ENCODE measurements at regions not wholly inside any gene's neighbourhood (a gene's known extent, or its start where the extent isn't known, plus 50 kb on each side); places are given as distances from the start of the nearest gene placed in this dataset.

DNA sequence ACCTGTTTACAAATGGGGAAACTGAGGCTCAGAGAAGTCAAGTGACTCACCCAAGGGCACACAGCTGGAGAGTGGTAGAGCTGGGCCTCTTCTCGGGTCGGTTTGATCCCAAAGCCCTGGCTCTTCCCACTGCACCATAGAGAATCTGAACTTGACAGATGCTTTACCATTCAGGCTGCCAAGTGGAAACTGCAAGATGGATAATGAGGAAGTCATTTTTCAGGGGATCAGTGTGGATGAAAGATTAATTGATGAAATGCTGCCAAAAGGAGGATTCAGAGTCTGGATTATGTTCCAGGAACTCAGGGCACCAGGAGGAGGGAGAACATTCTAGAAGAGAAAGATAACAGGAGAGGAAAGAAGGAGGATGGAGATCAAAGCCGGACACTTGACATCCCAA lies 185.9 kb upstream of the ZBED5 start:
- no peaks in the 10 kb centered on the region for H3K9me3 Mint-ChIP-seq
- Histone ChIP-seq H3K27ac (no peak overlapping the region), H3K4me1 (peaks cover 17% of the 10 kb centered on the region), H3F3A (ENCODE audit: low read depth) (no peaks in the 10 kb centered on the region), H3K9me3 (ENCODE audit: low read depth) (no peaks in the 10 kb centered on the region), H3K4me2 (no peak overlapping the region), H3K79me2 (ENCODE audit: low read depth) (no peaks in the 10 kb centered on the region), H3K4me3 (no peak overlapping the region), H3K9ac (no peak overlapping the region), H3K27me3 (no peaks in the 10 kb centered on the region), H2AFZ (replicated peaks) (no peak overlapping the region), H4K20me1 (ENCODE audit: low read depth) (no peaks in the 10 kb centered on the region), H3K36me3 (no peaks in the 10 kb centered on the region)
- no peak overlapping the region for H3K27ac Mint-ChIP-seq
- no peaks in the 10 kb centered on the region for H3K36me3 Mint-ChIP-seq
- no peak for DNase-seq (ENCODE audit: low spot score)
- peaks cover 17% of the 10 kb centered on the region for H3K4me1 Mint-ChIP-seq
- TF ChIP-seq, protein P1, sequence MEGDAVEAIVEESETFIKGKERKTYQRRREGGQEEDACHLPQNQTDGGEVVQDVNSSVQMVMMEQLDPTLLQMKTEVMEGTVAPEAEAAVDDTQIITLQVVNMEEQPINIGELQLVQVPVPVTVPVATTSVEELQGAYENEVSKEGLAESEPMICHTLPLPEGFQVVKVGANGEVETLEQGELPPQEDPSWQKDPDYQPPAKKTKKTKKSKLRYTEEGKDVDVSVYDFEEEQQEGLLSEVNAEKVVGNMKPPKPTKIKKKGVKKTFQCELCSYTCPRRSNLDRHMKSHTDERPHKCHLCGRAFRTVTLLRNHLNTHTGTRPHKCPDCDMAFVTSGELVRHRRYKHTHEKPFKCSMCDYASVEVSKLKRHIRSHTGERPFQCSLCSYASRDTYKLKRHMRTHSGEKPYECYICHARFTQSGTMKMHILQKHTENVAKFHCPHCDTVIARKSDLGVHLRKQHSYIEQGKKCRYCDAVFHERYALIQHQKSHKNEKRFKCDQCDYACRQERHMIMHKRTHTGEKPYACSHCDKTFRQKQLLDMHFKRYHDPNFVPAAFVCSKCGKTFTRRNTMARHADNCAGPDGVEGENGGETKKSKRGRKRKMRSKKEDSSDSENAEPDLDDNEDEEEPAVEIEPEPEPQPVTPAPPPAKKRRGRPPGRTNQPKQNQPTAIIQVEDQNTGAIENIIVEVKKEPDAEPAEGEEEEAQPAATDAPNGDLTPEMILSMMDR (IDR thresholded peaks at IDR 0.05), result no peak
- TF ChIP-seq EZH2 (IDR thresholded peaks at IDR 0.05) (no peak), EZH2phosphoT487 (IDR thresholded peaks at IDR 0.05) (no peak)
- H3K27me3 Mint-ChIP-seq (ENCODE audit: insufficient read depth, low read depth), result no peaks in the 10 kb centered on the region
- peak overlapping the region; percentile 57 for H3K4me3 Mint-ChIP-seq

DNA sequence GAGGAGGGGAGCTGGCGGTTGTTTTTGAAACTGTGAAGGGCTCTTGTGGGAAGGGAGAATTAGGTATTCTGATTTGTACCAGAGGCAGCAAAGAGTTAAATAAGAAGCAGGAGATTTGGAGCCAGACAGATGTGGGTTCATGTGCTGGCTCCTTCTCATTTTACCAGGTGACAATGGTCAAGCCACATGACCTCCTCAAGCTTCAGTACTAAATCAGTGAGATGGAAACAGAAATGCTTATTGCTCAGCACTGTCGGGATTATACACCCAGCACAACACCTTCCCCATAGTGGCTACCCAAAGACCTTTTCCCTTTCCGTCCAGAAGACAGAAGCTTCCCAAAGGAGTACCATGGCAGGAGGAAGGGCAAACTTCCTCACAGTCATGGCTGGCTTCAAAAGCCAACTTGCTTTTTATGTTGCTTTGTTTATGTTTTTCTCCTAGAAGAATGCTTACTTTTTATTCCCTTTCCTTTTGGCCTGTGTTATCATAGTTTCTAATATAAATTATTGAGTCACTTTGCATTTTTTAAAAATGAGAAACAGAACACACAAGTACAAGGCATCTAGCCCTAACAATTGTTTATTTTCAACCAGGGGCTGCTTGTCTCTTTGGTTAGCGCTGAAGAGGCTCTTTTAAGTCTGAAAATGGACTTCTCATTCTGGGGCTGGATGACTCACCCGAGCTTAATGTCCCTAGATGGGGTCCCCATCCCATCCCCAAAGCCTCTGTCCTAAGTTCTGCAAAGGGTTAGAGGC lies 181.5 kb upstream of the ZBED5 start:
- Histone ChIP-seq H3K9ac (no peak overlapping the region), H3K79me2 (ENCODE audit: low read depth) (no peaks in the 10 kb centered on the region), H3K4me2 (peak overlapping the region; percentile 10), H3K27me3 (no peaks in the 10 kb centered on the region), H3K4me1 (peaks cover 24% of the 10 kb centered on the region), H3F3A (ENCODE audit: low read depth) (no peaks in the 10 kb centered on the region), H3K9me3 (ENCODE audit: low read depth) (no peaks in the 10 kb centered on the region), H2AFZ (replicated peaks) (no peak overlapping the region), H3K27ac (no peak overlapping the region), H3K4me3 (no peak overlapping the region), H3K36me3 (no peaks in the 10 kb centered on the region), H4K20me1 (ENCODE audit: low read depth) (no peaks in the 10 kb centered on the region)
- no peak for DNase-seq (ENCODE audit: low spot score)
- Mint-ChIP-seq H3K27ac (peak overlapping the region; percentile 75), H3K4me3 (peak overlapping the region; percentile 7), H3K4me1 (peaks cover 34% of the 10 kb centered on the region), H3K9me3 (no peaks in the 10 kb centered on the region), H3K27me3 (ENCODE audit: insufficient read depth, low read depth) (peaks cover 4% of the 10 kb centered on the region), H3K36me3 (no peaks in the 10 kb centered on the region)
- TF ChIP-seq, protein P1 (IDR thresholded peaks at IDR 0.05), result no peak
- TF ChIP-seq EZH2phosphoT487 (IDR thresholded peaks at IDR 0.05), result no peak

DNA sequence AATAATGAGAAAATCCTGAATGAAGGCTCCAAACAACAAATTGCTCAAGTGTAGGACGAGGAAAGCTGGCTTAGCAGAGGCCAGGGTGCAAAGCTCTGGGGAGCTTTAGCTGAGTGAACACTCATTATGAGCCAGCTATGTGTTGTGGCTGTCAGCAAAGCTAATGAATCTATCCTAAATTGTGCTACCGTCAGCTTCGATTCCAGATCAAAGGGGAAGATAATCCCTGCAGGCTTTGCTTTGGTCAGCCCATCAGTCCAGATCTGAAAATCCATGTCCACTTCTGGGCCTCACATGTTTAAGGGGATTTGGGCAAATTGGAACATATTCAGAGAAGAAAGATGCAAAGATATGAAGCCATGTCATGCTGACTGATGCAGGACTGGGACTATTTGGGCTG lies 180.9 kb upstream of the ZBED5 start:
- peak; percentile 18 for DNase-seq (ENCODE audit: low spot score)
- peaks cover 5% of the 10 kb centered on the region for H3K27me3 Mint-ChIP-seq (ENCODE audit: insufficient read depth, low read depth)
- Histone ChIP-seq H3K27ac (no peak overlapping the region), H3K9ac (no peak overlapping the region), H2AFZ (replicated peaks) (peak overlapping the region; percentile 78), H3K4me2 (peak overlapping the region; percentile 10), H3K9me3 (ENCODE audit: low read depth) (no peaks in the 10 kb centered on the region), H3K79me2 (ENCODE audit: low read depth) (no peaks in the 10 kb centered on the region), H4K20me1 (ENCODE audit: low read depth) (no peaks in the 10 kb centered on the region), H3K4me3 (no peak overlapping the region), H3K36me3 (no peaks in the 10 kb centered on the region), H3K27me3 (no peaks in the 10 kb centered on the region), H3K4me1 (peaks cover 24% of the 10 kb centered on the region), H3F3A (ENCODE audit: low read depth) (no peaks in the 10 kb centered on the region)
- no peaks in the 10 kb centered on the region for H3K9me3 Mint-ChIP-seq
- peaks cover 33% of the 10 kb centered on the region for H3K4me1 Mint-ChIP-seq
- TF ChIP-seq EZH2 (IDR thresholded peaks at IDR 0.05) (no peak), EZH2phosphoT487 (IDR thresholded peaks at IDR 0.05) (no peak)
- TF ChIP-seq, protein P1 (IDR thresholded peaks at IDR 0.05), result no peak
- H3K4me3 Mint-ChIP-seq, result peak overlapping the region; percentile 7
- H3K27ac Mint-ChIP-seq, result peak overlapping the region; percentile 75
- no peaks in the 10 kb centered on the region for H3K36me3 Mint-ChIP-seq
